ENCODE measurements at regions not wholly inside any gene's neighbourhood (a gene's known extent, or its start where the extent isn't known, plus 50 kb on each side); places are given as distances from the start of the nearest gene placed in this dataset.

DNA sequence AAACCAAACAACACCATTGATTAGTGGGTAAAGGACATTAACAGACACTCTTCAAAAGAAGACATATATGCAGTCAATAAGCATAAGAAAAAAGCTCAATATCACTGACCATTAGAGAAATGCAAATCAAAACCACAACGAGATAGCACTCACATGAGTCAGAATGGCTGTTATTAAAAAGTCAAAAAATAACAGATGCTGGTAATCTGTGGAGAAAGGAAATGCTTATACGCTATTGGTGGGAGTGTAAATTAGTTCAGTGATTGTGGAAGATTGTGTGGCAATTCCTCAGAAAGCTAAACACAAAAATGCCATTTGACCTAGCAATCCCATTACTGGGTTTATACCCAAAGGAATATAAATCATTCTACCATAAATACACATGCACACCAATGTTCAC lies 182.6 kb downstream of the TRPC6 start:
- DNase-seq: no peak

DNA sequence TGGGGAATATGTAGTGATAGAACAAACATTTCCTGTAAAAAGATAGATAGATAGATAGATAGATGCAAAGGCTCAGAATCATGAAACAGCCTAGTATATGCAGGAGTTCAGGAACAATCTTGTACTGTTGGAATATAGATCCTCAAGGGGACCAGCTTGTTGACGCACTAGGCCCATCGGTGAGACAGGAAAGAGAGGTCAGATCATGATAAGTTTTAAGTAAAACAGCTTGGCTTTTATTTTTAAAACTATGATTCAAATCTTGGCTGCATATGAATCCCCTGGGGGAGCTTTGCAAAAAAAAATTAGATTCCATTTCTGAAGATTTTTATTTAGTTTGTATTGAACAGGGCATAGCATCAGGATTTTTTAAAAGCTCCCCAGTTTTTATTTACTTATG lies 185.8 kb downstream of the TRPC6 start:
- DNase-seq: no peak

DNA sequence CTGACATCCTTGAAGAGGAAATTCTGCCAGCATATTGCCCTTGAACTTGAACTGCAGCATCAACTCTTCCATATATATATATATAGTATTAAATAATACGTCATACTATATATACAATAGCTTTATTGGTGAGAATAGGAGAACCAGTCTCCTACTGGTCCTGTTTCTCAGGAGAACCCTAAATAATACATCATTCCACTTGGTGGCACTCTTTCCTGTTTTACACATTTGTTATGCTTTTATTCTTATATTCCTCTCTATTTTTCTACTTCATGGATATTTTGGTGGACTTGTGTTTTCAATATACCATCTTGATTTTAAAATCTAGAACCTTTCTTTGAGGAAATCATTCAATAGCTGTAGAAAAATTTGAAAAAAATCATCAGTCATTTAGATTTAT lies 193.3 kb downstream of the TRPC6 start:
- no peak for DNase-seq

DNA sequence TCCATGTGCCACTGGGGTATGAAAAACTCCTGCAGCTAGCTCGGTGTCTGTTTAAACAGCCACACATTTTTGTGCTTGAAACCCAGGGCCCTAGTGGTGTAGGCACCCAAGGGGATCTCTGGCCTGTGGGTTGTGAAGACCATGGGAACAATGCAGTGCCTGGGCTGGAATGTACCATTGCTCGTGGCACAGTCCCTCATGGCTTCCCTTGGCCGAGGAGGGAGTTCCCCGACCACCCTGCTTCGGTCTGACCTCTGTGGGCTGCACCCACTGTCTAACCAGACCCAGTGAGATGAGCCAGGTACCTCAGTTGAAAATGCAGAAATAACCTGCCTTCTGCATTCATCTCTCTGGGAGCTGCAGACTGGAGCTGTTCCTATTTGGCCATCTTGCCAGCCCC lies 214.0 kb downstream of the TRPC6 start:
- DNase-seq: no peak

DNA sequence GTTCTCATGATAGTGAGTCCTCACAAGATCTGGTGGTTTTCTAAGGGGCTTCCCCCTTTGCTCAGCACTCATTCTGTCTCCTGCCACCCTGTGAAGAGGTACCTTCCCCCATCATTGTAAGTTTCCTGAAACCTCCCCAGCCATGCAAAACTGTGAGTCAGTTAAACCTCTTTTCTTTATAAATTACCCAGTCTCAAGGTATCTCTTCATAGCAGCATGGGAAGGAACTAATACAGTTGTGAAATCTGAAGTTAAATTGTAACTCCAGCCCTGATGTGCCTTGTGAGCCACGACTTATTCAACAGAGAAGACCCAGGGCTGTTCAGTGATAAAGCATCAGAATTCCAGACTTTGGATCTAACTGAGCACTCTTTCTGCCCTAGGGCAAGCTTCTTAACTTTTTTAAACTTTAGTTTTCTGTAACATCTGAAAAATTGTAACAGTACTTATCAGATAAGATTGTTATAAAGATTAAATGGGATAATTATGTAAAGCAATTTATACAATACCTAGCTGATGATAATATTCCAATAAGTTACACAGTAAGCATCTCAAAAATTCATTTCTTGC lies 220.0 kb downstream of the TRPC6 start:
- no peak for DNase-seq

DNA sequence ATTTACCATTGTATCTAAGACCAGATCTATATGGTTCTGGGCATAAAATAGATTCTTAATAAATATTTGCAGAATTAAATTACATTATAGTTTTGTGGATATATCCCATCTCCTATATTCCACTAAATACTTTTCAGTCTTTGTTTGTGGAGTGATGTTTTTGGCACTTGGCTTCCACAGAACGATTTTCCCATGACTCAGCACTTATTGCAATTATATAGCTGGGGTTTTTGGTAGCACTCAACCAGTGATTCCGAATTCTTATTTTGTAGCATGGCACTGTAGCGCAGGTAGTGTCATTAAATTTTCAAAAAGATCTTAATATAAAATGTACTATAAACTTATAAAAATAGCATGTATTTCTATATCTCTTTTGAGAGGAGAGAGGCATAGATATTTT lies 221.2 kb downstream of the TRPC6 start:
- DNase-seq: no peak

DNA sequence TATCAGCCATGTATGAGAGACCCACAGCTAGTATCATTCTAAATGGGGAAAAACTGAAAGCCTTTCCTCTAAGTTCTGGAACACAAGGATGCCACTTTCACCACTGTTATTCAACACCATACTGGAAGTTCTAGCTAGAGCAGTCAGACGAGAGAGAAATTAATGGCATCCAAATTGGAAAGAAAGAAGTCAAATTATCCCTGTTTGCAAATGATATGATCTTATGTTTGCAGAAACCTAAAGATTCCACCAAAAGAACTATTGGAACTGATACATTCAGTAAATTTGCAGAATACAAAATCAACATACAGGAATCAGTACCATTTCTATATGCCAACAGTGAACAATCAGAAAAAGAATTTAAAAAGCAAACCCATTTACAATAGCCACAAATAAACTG lies 226.0 kb downstream of the TRPC6 start:
- no peak for DNase-seq

DNA sequence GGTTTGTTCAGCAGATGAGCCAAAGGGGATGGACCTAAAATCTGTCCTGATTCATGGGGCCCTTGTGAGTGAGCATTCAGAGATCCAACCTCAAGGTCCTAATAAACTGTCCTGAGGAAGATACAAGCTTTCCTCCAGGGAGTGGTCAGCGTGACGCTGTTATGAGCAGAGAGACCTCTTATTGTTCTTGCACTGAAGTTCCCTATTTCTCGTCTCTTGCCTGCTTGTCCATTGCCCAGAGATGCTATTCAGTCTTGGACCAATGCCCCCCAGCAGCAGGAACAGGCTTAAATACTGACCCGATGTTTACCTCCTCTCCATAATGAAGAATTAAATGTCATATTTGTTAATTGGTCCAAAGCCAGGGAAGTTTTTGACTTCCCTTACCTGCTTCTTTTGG lies 225.2 kb upstream of the PGR start:
- DNase-seq: no peak

DNA sequence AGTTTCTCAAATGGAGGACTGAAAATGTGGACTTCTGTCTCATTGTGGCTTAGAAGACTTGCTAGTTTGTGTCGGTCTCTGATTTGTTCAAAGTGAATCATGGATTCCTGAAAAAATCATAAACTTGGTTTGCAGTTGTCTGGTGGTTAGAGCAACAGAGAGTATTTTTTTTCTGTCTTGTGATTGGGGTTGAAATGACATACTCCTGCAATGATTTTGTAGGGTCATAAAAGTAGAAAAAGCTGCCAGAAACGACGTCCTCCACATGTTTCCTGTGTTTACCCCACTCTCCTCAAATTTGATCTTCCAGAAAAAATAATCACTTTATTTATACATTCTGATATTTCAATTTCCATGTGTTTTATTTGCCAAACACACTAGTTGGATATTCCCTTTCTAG lies 219.2 kb upstream of the PGR start:
- no peak for DNase-seq

DNA sequence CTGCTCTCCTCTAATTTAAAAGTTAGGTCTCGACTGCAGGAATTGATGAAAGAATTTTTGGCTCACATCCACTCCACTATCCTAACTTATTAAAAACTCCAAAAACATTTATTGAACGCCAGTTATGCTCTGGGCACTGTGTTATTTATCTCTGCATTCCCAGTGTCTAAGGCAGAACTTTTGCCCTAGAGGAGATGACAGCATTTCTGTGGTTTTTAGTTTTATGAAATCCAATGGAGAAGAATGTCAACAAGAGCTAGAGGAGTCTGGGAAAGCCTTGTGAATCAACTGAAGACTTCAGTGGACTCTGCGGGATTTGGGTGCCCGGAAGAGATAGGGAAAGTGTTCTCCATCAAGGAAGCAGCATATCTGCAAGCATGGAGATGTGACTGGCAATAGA lies 217.0 kb upstream of the PGR start:
- DNase-seq: no peak

DNA sequence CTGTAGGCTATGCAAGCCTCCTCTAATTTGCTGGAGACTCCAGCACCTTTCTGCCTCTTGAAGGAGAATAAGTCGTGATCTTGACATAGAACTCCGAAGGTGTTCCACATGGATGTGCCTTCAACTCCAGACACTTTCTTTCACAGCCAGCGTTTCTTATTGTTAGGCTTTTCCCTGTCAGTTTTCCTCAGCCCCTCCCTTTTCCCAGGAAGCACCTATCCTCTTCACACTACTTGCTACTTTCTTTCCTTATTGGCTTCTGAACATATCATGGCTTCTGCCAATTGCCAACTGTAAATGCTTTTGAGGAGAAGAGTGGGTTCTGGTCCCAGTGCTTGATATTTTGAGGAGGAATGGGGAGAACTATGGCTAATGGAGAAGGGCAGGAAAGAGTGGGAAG lies 216.3 kb upstream of the PGR start:
- no peak for DNase-seq

DNA sequence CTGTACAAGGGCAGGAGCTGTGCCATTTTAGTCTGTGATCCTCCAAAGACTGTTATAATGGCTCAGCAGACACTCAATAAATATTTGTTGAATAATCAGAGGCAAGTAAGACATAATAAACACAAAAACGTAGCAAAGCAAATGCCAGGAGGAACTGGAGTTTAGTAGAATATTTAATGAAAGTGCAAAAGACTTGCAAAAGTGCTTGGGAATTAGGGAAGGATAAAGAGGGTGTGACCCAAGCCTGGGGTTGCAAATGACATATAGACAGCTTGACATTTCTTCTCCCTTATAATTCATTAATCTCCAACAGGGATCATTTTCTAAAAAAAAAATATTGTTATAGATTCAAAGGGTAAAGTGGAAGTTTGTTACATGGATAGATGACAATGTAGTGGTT lies 212.7 kb upstream of the PGR start:
- DNase-seq: no peak

DNA sequence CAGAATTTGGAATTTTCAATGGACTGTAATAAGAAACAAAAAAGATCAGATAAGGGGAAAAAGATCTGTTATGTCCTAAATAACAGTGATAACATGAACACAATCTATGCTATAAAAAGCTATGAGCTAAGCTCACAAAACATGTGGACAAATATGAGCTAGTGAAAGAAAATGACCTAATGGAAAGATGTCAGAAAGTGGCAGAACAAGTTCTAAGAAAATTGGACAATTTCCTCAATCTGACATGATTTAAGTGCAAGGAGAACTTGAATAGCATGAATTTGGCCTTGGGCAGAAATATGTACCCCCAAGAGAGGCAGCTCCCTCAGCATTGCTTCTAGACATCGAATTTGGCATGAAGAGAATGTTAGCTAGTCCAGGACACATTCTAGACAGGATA lies 212.0 kb upstream of the PGR start:
- no peak for DNase-seq

DNA sequence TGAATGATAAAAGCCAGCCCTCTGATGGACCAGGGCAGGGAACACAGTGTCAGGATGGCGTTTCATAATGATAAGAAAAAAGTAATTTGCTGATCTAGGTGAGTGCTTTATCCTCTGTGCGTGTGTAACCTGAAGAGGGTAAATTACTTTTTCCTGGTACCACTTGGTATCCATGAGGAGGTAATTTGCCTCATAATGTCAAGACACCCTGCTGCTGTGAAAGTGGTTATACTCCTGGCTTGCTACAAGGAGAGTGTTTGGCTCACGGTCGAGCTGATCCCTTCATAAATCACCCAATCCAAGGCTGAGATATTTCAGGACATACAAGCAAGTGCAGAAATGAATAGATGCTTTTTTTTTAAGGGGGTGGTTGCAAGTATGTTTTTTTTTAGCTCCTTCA lies 207.2 kb upstream of the PGR start:
- no peak for DNase-seq

DNA sequence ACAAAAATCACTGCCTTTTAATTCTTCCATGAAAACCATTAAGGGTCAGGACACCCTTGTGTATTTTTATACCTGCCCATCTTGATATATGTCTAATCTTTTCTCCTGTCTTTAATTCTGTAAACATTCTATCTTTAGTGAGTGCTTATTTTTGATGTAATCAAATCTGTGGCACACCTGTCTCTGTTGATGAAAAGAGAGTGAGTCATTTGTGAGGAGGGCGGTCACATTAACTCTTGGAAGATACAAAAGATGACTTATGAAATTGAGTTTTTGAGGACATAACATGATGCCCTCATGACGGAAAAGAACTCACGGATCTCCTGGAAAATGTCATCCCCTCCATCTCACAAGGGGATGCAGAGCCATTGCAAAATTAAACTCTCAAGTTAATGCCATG lies 206.5 kb upstream of the PGR start:
- DNase-seq: no peak

DNA sequence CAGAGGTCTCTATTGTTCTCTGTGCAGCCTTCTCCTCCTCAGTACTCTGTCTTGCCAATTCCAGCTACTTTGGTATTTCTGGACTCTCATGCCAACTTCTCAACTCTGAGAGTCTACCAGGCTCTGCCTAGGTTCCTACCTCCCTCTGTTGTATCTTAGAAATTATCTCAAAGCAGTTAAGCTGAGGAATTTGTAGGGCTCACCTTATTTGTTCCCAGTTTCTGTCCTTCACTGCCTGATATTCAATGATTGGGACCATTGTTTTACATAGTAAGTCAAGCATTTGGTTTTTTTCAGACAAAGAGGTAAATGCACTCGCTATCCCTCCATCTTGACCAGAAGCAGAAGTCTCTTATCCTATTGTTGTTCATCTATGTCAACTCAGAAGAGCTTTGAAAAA lies 205.0 kb upstream of the PGR start:
- no peak for DNase-seq

DNA sequence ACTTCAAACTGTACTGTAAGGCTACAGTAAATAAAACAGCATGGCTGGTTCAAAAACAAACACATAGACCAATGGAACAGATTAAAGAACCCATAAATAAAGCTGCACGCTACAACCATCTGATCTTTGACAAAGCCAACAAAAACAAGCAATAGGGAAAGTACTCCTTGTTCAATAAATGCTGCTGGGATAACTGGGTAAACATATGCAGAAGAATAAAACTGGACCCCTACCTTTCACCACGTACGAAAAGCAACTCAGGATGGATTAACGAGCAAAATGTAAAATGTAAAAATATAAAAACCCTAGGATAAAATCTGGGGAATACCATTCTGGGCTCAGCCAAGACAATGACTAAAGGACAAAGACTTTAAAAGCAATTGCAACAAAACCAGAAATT lies 201.8 kb upstream of the PGR start:
- no peak for DNase-seq

DNA sequence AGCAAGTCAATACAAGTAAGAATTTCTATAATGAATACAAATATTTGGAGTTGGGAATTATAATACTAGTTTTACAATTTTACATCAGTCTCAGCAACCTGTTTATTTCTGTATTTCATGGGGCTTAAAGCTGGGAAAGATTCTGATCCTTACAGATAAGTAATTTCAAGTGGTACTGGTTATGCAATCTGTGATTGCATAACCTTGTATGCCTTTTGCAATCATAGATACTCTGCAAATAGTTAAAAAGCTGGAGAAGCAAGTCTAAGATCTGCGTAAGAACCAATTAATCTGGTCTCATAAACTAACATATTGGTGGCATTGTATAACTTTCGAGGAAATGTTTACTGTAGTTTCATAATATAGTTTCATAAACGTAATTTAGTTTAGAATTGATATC lies 198.3 kb upstream of the PGR start:
- no peak for DNase-seq

DNA sequence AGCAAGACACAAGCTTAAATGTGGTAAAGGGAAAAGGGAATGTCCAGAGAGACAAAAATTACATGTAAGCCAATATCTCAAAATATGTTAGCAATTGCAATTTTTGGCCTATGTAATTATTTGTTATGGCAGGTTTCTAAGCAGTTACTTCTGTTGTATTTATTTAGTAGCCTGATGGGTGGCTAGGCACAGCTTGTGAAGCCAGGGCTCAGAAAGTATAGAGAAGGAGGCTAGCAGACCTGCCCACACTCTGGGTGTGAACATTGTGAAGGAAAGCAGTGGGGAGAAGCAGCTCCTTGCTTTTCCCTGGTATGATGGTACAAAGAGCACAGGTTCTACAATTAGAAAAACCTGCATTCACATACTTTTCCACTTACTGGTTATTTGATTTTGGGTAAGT lies 196.5 kb upstream of the PGR start:
- DNase-seq: no peak

DNA sequence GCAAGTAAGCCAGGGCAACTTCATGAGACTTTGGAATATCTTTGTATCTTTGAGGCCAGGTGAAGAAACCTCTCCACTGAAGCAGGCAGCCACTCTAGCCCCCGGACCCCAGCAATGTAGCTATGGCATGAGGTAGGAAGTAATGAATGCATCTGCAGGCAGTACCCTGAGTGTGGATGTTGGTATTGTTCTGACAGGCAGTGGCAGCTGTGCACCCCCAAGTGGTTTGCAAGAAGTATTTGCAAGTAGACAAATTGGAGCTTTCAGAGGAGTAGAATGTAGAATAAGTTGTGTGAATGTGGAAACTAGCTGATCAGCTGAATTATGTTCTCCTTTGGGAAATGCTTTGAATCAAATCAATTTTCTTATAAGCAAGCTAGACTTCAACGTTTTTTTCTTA lies 194.4 kb upstream of the PGR start:
- DNase-seq: no peak

DNA sequence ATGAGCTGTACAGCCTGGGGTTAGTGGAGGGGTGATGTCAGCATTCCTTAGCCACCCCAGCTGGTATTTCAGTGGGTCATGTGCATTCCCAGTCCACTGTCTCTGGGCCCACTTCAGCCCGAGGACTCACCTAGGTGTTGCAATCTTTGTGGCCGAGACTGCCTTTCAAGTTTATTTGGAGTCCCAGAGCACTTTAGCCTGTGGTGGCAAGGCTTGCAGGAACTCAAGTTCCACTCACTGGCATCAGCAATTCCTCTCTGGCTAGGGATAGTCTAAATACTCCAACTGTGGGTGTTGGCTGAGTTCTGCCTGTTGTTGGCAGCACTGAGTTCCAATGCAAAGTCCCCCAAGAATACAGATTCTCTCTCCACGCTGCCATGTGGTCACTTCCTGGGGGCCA lies 191.6 kb upstream of the PGR start:
- peak; percentile 34 for DNase-seq

DNA sequence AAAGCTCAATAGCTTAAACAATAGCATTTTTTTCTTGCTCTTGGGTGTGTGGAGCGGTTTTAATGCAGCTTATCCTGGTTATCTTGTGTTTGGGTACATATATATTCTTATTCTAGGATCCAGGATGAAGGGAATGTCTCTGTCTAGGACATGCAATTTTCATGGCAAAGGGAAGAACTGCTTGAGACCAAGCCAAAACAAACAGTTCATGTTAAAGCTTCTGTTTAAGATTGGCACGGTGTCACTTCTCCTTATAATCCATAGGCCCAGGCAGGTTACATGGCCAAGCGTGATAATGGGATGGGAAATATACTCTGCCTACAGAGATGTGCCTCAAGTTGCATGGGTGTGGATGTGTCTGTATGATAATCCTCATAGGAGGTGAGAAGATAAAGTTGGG lies 177.1 kb upstream of the PGR start:
- DNase-seq: no peak

DNA sequence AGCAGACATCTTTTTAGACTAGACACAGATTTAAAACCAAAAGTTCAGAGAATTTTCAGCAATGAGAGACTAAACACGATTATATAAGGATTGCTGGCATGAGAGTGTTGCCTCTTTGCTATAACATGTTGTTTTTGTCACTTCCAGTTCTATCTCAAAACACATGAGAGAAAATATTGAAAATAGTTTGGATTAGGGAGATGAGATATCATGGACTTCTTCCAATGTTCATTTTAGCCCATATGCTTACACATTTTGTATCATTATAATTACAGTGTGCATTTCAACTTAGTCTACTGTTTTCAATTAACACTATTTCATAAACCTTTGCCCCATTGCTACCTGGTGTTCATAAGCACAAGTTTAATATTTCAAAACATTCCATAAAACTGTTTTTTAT lies 175.9 kb upstream of the PGR start:
- DNase-seq: no peak

DNA sequence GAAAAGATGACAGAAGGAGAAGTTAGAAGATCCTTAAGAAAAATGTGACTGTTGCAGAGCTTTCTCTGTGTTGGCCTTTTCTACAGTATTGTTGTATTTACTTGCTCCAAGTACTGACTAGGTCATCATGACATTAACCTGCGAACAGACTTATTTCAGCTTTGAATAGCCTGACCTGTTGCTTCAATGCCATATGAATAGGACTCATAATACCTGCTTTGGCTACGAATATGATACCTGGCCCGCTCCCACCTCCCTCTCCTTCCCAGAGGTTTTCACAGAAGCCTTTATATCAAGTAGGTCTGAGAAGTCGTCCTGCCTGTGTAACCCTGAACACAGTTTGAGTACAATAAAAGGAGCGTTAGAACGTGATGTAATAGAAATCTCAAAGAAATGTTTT lies 169.6 kb upstream of the PGR start:
- DNase-seq: no peak

DNA sequence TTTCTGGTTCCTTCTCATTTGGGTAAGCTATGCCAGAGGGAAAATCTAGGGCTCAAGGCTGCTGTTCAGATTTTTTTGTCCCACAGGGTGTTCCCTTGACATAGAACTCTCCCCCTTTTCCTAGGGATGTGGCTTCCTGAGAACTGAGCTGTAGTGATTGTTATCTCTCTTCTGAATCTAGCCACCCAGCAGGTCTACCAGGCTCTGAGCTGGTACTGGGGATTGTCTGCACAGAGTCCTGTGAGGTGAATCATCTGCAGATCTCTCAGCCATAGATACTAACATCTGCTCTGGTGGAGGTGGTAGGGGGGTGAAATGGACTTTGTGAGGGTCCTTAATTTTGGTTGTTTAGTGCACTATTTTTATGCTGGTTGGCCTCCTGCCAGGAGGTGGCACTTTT lies 167.3 kb upstream of the PGR start:
- no peak for DNase-seq

DNA sequence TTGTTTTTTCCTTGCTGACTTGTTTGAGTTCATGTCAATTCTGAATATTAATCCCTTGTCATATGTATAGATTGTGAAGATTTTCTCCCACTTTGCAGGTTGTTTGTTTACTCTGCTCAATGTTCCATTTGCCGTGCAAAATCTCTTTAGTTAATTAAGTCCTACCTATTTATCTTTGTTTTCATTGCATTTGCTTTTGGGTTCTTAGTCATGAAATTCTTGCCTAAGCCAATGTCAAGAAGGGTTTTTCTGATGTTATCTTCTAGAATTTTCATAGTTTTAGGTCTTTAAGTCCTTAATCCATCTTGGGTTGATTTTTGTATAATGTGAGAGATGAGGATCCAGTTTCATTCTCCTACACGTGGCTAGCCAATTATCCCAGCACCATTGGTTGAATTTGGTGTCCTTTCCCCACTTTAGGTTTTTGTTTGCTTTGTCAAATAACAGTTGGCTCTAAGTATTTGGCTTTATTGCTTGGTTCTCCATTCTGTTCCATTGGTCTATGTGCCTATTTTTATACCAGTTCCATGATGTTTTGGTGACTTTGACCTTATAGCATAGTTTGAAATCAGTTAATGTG lies 163.1 kb upstream of the PGR start:
- DNase-seq: no peak
